ENCODE measurements at regions not wholly inside any gene's neighbourhood (a gene's known extent, or its start where the extent isn't known, plus 50 kb on each side); places are given as distances from the start of the nearest gene placed in this dataset.

DNA sequence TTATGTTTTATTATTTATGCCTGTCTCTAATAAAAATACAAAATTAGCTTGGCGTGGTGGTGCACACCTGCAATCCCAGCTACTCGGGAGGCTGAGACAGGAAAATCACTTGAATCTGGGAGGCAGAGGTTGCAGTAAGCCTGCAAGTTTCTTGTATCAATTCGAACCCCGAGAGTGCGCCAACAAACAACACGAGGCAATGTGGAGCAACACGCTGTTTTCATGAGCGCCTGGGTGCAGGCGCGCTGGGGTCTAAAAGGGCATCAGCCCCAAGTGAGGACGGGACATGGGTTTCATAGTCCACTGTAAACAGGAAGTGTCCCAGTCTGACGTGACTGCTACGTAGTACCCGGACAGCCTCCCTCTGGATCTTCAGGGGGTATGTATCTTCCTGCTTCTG lies 1634.6 kb upstream of the AGA start:
- TF ChIP-seq POLR2A (IDR thresholded peaks at IDR 0.05; ENCODE audit: low read depth, low read length) (no peak), RAD21 (IDR thresholded peaks at IDR 0.05; ENCODE audit: low read length) (no peak), MAZ (IDR thresholded peaks at IDR 0.05; ENCODE audit: borderline replicate concordance, low read depth, low read length) (no peak), RCOR1 (IDR thresholded peaks at IDR 0.05; ENCODE audit: insufficient replicate concordance, low read length) (no peak), RFX5 (IDR thresholded peaks at IDR 0.05; ENCODE audit: low read depth, low read length) (no peak), CHD1 (IDR thresholded peaks at IDR 0.05; ENCODE audit: low read depth, low read length) (no peak), MAFK (IDR thresholded peaks at IDR 0.05; ENCODE audit: low read depth, low read length) (no peak), USF2 (IDR thresholded peaks at IDR 0.05; ENCODE audit: low read depth, low read length) (no peak), FOS (IDR thresholded peaks at IDR 0.05; ENCODE audit: low read depth, low read length) (no peak), MXI1 (IDR thresholded peaks at IDR 0.05; ENCODE audit: borderline replicate concordance, low read depth, low read length) (no peak), SMC3 (IDR thresholded peaks at IDR 0.05; ENCODE audit: low read depth, low read length) (no peak), BHLHE40 (IDR thresholded peaks at IDR 0.05; ENCODE audit: low read depth, low read length) (no peak), NFE2L2 (IDR thresholded peaks at IDR 0.05; ENCODE audit: low read depth, low read length) (no peak), CEBPB (IDR thresholded peaks at IDR 0.05; ENCODE audit: low read depth, low read length) (no peak)
- TF ChIP-seq, protein P1, sequence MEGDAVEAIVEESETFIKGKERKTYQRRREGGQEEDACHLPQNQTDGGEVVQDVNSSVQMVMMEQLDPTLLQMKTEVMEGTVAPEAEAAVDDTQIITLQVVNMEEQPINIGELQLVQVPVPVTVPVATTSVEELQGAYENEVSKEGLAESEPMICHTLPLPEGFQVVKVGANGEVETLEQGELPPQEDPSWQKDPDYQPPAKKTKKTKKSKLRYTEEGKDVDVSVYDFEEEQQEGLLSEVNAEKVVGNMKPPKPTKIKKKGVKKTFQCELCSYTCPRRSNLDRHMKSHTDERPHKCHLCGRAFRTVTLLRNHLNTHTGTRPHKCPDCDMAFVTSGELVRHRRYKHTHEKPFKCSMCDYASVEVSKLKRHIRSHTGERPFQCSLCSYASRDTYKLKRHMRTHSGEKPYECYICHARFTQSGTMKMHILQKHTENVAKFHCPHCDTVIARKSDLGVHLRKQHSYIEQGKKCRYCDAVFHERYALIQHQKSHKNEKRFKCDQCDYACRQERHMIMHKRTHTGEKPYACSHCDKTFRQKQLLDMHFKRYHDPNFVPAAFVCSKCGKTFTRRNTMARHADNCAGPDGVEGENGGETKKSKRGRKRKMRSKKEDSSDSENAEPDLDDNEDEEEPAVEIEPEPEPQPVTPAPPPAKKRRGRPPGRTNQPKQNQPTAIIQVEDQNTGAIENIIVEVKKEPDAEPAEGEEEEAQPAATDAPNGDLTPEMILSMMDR (conservative IDR thresholded peaks at IDR 0.05; ENCODE audit: low read depth, low read length), result no peak
- TF ChIP-seq, protein P2, sequence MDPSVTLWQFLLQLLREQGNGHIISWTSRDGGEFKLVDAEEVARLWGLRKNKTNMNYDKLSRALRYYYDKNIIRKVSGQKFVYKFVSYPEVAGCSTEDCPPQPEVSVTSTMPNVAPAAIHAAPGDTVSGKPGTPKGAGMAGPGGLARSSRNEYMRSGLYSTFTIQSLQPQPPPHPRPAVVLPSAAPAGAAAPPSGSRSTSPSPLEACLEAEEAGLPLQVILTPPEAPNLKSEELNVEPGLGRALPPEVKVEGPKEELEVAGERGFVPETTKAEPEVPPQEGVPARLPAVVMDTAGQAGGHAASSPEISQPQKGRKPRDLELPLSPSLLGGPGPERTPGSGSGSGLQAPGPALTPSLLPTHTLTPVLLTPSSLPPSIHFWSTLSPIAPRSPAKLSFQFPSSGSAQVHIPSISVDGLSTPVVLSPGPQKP (IDR thresholded peaks at IDR 0.05; ENCODE audit: borderline replicate concordance, low read depth, low read length), result no peak
- no peak overlapping the region for H3K4ac ChIP-seq (ENCODE audit: low read depth, low read length)
- no peak overlapping the region for H3K56ac ChIP-seq (ENCODE audit: extremely low read depth, insufficient read depth, low read length)
- ChIA-PET CTCF (no interaction called here), POLR2A (ENCODE audit: unreplicated experiment) (no interaction called here)
- no peaks in the 10 kb centered on the region for H3K27me3 ChIP-seq (ENCODE audit: control insufficient read depth, insufficient read depth, low read length)
- no peaks in the 10 kb centered on the region for H3K79me1 ChIP-seq (ENCODE audit: low read depth in 1 of 2, low read length in 2 of 2)
- dilution Hi-C loops (cut with HindIII; ENCODE audit: low sequenced_read_pairs, unreplicated experiment), result no loop called here
- intact Hi-C loops (cut with micrococcal nuclease), result no loop called here
- H4K91ac ChIP-seq (ENCODE audit: insufficient read depth, low read depth, low read length), result no peak overlapping the region
- ATAC-seq (ENCODE audit: low read depth) (no peak), DNase-seq (no peak)
- in situ Hi-C loops (cut with MboI; ENCODE audit: low sequenced_read_pairs), result no loop called here
- no peak overlapping the region for H3K27ac ChIP-seq (ENCODE audit: insufficient read depth, low read length)
- no peak overlapping the region for H3K4me2 ChIP-seq (ENCODE audit: low read depth, low read length)
- no peaks in the 10 kb centered on the region for H3K9me1 ChIP-seq (ENCODE audit: insufficient read depth, low read length)
- H3K18ac ChIP-seq (ENCODE audit: low read depth, low read length), result no peak overlapping the region
- H2AFZ ChIP-seq (replicated peaks; ENCODE audit: low read length, poor library complexity), result no peak overlapping the region
- H3K9ac ChIP-seq (ENCODE audit: low read depth, low read length), result no peak overlapping the region
- H3K9me3 ChIP-seq (ENCODE audit: control insufficient read depth, insufficient read depth, low read length), result no peaks in the 10 kb centered on the region
- no peak overlapping the region for H4K8ac ChIP-seq (ENCODE audit: low read depth in 2 of 2, low read length in 2 of 2)
- H3K36me3 ChIP-seq (ENCODE audit: control insufficient read depth, insufficient read depth, low read length), result no peaks in the 10 kb centered on the region
- no peak overlapping the region for H2BK20ac ChIP-seq (ENCODE audit: low read depth, low read length)
- H4K20me1 ChIP-seq (ENCODE audit: insufficient read depth, low read length), result no peaks in the 10 kb centered on the region
- H2BK120ac ChIP-seq (ENCODE audit: low read depth, low read length), result no peak overlapping the region
- no TSS peak for BruUV-seq (replicated peaks)
- H3K4me1 ChIP-seq (ENCODE audit: control insufficient read depth, insufficient read depth, low read length), result no peaks in the 10 kb centered on the region
- H3K23ac ChIP-seq (ENCODE audit: low read depth, low read length), result no peak overlapping the region
- no peak overlapping the region for H4K5ac ChIP-seq (ENCODE audit: low read depth, low read length)
- no peak overlapping the region for H3K14ac ChIP-seq (replicated peaks; ENCODE audit: low read depth, low read length)
- H2AK9ac ChIP-seq (replicated peaks; ENCODE audit: low read depth, low read length, poor library complexity), result no peak overlapping the region
- no peak overlapping the region for H3K4me3 ChIP-seq (ENCODE audit: insufficient read depth, low read depth, low read length)
- H2AK5ac ChIP-seq (ENCODE audit: low read depth, low read length), result no peak overlapping the region
- no peak overlapping the region for H2BK15ac ChIP-seq (ENCODE audit: low read depth, low read length)
- no peak overlapping the region for H2BK5ac ChIP-seq (ENCODE audit: low read depth, low read length, poor library complexity, severe bottlenecking)
- 95% methylated on average over 9 of the region's 14 CpGs; no CpG with 5 or more reads in 1 of the 2 experiments for WGBS, 2 experiments (ENCODE audit: extremely low coverage in 2 of 2, insufficient read length in 1 of 2)

Data from IMR-90 (cell line).